Chondrocyte (in vitro differentiated cells): ENCODE measurements at regions not wholly inside any gene's neighbourhood (a gene's known extent, or its start where the extent isn't known, plus 50 kb on each side); places are given as distances from the start of the nearest gene placed in this dataset.

Experiments used
- DNase-seq: peaks from one replicate; pipeline ENCODE4 v3.0.0; 2021; ENCODE audit warnings: mixed read lengths, low spot score
- H3K27ac Mint-ChIP-seq: one replicate; pipeline ENCODE4 v1.8.0; 2021; ENCODE audit warnings: mild to moderate bottlenecking, moderate library complexity, mixed read lengths; ENCODE audit not compliant: unreplicated experiment
- H3K27me3 Mint-ChIP-seq: 2 replicates; pipeline ENCODE4 v1.8.0; 2021; ENCODE audit warnings: low read depth, mixed read lengths
- H3K36me3 Mint-ChIP-seq: 2 replicates; pipeline ENCODE4 v1.8.0; 2021; ENCODE audit warnings: low read depth, mixed read lengths
- H3K4me1 Mint-ChIP-seq: 2 replicates; pipeline ENCODE4 v1.8.0; 2021; ENCODE audit warnings: low read depth, mild to moderate bottlenecking, mixed read lengths
- H3K4me3 Mint-ChIP-seq: one replicate; pipeline ENCODE4 v1.8.0; 2021; ENCODE audit warnings: mild to moderate bottlenecking, moderate library complexity, mixed read lengths; ENCODE audit not compliant: unreplicated experiment
- H3K9me3 Mint-ChIP-seq: 2 replicates; pipeline ENCODE4 v1.8.0; 2021; ENCODE audit warnings: low read depth, mixed read lengths
- CTCF ChIP-seq: fragments of 200-600 bp; sonication (generic); IDR thresholded peaks from 2 replicates; pipeline ENCODE4 v1.5.0; 2021; ENCODE audit warnings: antibody characterized with exemption, mild to moderate bottlenecking, moderate library complexity

GRCh38 chr15:46577767-46578166, 942.9 kb downstream of the SQOR start:
- TF ChIP-seq CTCF: no peak
- no peak overlapping the region for H3K27ac Mint-ChIP-seq
- H3K9me3 Mint-ChIP-seq: no peaks in the 10 kb centered on the region
- H3K4me1 Mint-ChIP-seq: peaks cover 8% of the 10 kb centered on the region
- no peaks in the 10 kb centered on the region for H3K27me3 Mint-ChIP-seq
- DNase-seq: no peak
- no peaks in the 10 kb centered on the region for H3K36me3 Mint-ChIP-seq
- H3K4me3 Mint-ChIP-seq: no peak overlapping the region

GRCh38 chr15:46580487-46580886, 945.7 kb downstream of the SQOR start:
- TF ChIP-seq CTCF: no peak
- H3K9me3 Mint-ChIP-seq: peaks cover 6% of the 10 kb centered on the region
- H3K4me3 Mint-ChIP-seq: no peak overlapping the region
- H3K27ac Mint-ChIP-seq: no peak overlapping the region
- no peaks in the 10 kb centered on the region for H3K27me3 Mint-ChIP-seq
- peaks cover 8% of the 10 kb centered on the region for H3K4me1 Mint-ChIP-seq
- no peak for DNase-seq
- no peaks in the 10 kb centered on the region for H3K36me3 Mint-ChIP-seq

GRCh38 chr15:46580924-46581323, 946.1 kb downstream of the SQOR start:
- Mint-ChIP-seq H3K4me3 (no peak overlapping the region), H3K27me3 (no peaks in the 10 kb centered on the region), H3K36me3 (no peaks in the 10 kb centered on the region), H3K9me3 (peaks cover 6% of the 10 kb centered on the region), H3K27ac (no peak overlapping the region), H3K4me1 (peaks cover 8% of the 10 kb centered on the region)
- TF ChIP-seq CTCF: no peak
- no peak for DNase-seq

- Mint-ChIP-seq H3K4me1 (no peaks in the 10 kb centered on the region), H3K4me3 (no peak overlapping the region), H3K9me3 (peaks cover 17% of the 10 kb centered on the region)
Observed at GRCh38 chr15:46589088-46589487, 954.3 kb downstream of the SQOR start.

GRCh38 chr15:46591462-46591861, 956.6 kb downstream of the SQOR start:
- Mint-ChIP-seq H3K27ac (no peak overlapping the region), H3K4me1 (no peaks in the 10 kb centered on the region), H3K36me3 (no peaks in the 10 kb centered on the region), H3K27me3 (no peaks in the 10 kb centered on the region), H3K9me3 (peaks cover 10% of the 10 kb centered on the region), H3K4me3 (no peak overlapping the region)
- DNase-seq: no peak
- no peak for TF ChIP-seq CTCF

More at GRCh38 chr15:46589088-46589487, 954.3 kb downstream of the SQOR start:
- H3K27ac Mint-ChIP-seq: no peak overlapping the region
- H3K27me3 Mint-ChIP-seq: no peaks in the 10 kb centered on the region
- no peak for DNase-seq
- H3K36me3 Mint-ChIP-seq: no peaks in the 10 kb centered on the region
- no peak for TF ChIP-seq CTCF
